Adipocyte (in vitro differentiated cells): ENCODE measurements at regions not wholly inside any gene's neighbourhood (a gene's known extent, or its start where the extent isn't known, plus 50 kb on each side); places are given as distances from the start of the nearest gene placed in this dataset.

Experiments used
- DNase-seq: peaks from one replicate; pipeline ENCODE4 v3.0.0-alpha.2; 2015; ENCODE audit warnings: low read depth
- H3K27me3 ChIP-seq: replicated peaks from 2 replicates; pipeline ENCODE4 v1.7.0; 2013; ENCODE audit warnings: mild to moderate bottlenecking, low read length, moderate library complexity; ENCODE audit not compliant: control insufficient read depth, insufficient read depth
- H3K36me3 ChIP-seq: 2 replicates; pipeline ENCODE4 v1.7.0; 2013; ENCODE audit warnings: low read length, mild to moderate bottlenecking, moderate library complexity; ENCODE audit not compliant: control insufficient read depth, insufficient read depth, severe bottlenecking
- H3K4me1 ChIP-seq: 2 replicates; pipeline ENCODE4 v1.7.0; 2013; ENCODE audit warnings: mild to moderate bottlenecking, low read length, moderate library complexity; ENCODE audit not compliant: control insufficient read depth, insufficient read depth
- H3K4me3 ChIP-seq: 2 replicates; pipeline ENCODE4 v1.7.0; 2013; ENCODE audit warnings: mild to moderate bottlenecking, low read length, moderate library complexity
- H3K9ac ChIP-seq: 2 replicates; pipeline ENCODE4 v1.7.0; 2013; ENCODE audit warnings: mild to moderate bottlenecking, low read length, moderate library complexity
- H3K9me3 ChIP-seq: 2 replicates; pipeline ENCODE4 v1.7.0; 2013; ENCODE audit warnings: mild to moderate bottlenecking, low read length, moderate library complexity; ENCODE audit not compliant: control insufficient read depth

DNA sequence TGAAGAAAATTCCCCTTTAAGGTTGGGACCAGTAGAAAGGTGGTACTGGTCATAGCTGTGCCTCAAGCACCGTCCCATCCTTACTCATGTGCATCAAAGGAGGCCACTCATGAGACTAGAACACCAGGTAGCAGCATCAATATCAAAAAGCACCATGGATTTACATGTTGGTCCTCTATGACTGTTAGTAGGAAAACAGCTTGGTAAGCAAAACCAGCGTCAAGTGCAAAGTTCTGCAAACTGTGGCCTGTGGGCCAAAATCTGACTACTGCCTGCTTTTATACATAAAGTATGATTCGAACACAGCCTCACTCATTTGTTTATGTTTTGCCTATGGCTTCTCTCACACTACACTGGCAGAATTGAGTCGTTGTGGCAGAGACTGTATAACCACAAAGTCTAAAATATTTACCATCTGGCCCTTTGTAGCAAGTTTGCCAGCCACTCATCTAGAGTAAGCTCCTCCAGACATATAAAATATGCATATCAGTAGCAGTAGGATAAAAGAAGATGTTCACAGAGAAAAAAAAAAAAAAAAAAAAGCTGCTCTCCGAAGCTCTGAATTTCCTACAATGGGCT lies 119.7 kb upstream of the CTNNA2 start:
- Histone ChIP-seq H3K9ac (no peak overlapping the region), H3K4me3 (no peak overlapping the region)

DNA sequence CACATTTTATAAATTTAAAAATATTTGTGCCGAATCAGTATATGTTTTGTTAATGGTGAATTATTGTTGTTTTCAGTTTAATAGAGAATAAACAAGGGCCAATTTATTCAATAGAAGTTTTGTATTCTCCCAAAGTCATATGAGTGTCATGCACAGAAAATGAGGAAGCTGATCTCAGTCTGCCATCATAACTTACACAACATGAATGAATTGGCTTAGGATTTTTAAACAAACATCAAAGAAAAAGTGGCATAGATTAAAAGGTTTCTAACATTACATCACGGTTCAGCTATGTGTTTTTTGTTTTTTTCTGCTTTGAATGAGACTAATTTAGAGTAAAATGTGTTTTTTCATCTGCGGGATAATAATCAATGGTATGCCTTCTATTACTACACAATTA lies 123.4 kb upstream of the CTNNA2 start:
- no peak overlapping the region for H3K9ac ChIP-seq
- H3K4me3 ChIP-seq: no peak overlapping the region
- H3K4me1 ChIP-seq: no peaks in the 10 kb centered on the region
- DNase-seq: no peak
- H3K27me3 ChIP-seq: no peaks in the 10 kb centered on the region
- no peaks in the 10 kb centered on the region for H3K9me3 ChIP-seq
- no peaks in the 10 kb centered on the region for H3K36me3 ChIP-seq

More for the DNA sequence above, 119.7 kb upstream of the CTNNA2 start:
- H3K4me1 ChIP-seq: no peaks in the 10 kb centered on the region
- no peaks in the 10 kb centered on the region for H3K9me3 ChIP-seq
- DNase-seq: no peak
- H3K27me3 ChIP-seq: no peaks in the 10 kb centered on the region
- H3K36me3 ChIP-seq: no peaks in the 10 kb centered on the region

DNA sequence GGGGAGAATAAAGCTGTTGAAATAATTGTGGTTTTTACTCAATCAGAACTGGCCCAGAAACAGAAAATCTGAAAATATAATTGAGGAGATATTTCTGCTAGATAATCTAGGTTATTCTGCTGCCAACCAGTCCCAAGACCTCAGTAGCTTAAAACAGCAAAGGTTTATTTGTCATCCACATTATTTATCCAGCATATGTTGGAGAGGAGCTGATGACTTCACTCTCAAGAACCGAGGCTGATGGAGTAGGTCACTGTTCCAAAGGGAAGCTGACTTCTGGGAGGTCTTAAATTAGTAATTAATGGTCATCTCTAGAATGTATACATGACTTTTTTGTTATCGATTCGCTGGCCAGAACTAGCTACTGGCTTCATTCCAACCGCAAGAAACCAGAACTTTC lies 124.8 kb upstream of the CTNNA2 start:
- H3K9ac ChIP-seq: no peak overlapping the region
- no peaks in the 10 kb centered on the region for H3K36me3 ChIP-seq
- H3K27me3 ChIP-seq: no peaks in the 10 kb centered on the region
- no peaks in the 10 kb centered on the region for H3K4me1 ChIP-seq
- H3K9me3 ChIP-seq: no peaks in the 10 kb centered on the region
- no peak for DNase-seq
- H3K4me3 ChIP-seq: no peak overlapping the region

DNA sequence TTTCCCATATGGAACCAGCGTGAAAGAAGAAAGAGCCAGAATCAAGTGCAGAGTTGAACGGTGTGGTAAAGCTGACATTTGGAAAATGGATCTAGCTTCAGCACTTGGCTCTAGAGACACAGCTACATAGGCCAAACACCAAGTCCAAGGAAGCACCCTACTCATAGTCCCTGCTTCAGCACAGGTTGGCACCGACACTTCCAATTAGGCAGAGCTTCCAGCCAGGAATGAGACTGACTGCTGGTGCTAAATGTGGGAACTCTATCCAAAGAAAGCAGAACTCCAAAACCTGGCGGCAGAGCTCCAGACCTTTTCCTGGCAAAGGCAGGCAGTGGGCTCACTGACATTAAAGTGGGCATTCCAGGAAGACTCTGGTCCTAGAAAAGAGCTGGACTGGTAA lies 125.4 kb upstream of the CTNNA2 start:
- H3K9ac ChIP-seq: no peak overlapping the region
- no peaks in the 10 kb centered on the region for H3K36me3 ChIP-seq
- no peak for DNase-seq
- H3K27me3 ChIP-seq: no peaks in the 10 kb centered on the region
- no peaks in the 10 kb centered on the region for H3K9me3 ChIP-seq
- H3K4me1 ChIP-seq: no peaks in the 10 kb centered on the region
- no peak overlapping the region for H3K4me3 ChIP-seq

DNA sequence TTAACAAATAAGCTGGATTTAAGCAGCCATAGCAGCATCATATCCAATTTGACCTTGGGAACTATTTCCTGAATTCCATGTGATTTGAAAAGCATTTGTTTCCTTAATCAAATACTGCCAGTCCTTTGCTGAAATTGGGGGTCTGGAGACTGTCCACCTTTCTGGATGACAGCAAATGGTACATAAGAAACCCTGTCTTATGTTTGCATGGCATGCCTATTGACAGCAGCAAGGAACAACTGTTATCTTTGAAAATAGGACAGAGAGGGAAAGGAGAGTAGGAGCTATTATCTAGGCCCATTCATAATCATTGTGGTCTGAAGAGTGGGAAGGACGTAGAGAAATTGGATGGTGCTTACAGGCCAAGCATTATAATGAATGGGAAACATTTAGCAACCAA lies 129.2 kb upstream of the CTNNA2 start:
- Histone ChIP-seq H3K4me1 (no peaks in the 10 kb centered on the region), H3K36me3 (no peaks in the 10 kb centered on the region), H3K27me3 (no peaks in the 10 kb centered on the region), H3K9ac (no peak overlapping the region), H3K9me3 (no peaks in the 10 kb centered on the region), H3K4me3 (no peak overlapping the region)
- no peak for DNase-seq

DNA sequence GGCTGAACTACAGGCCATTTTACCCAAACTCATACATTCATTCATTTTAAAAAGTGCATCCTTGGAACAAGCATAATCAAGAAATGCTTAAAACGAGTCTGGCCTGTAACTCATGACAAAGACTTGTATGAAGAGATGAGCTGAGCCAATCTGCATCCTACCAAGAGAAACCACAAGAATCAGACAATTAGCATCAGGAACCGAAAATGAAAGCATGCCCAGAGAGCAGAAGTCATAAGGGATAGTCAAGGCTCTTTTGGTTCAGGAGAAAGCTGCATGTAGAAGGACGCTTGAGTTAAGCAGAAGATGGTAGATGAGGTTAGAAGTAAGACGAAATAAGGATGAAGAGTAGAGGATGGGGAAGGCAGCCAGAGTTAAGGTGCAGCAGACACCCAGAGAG lies 137.0 kb upstream of the CTNNA2 start:
- Histone ChIP-seq H3K36me3 (no peaks in the 10 kb centered on the region), H3K9ac (no peak overlapping the region), H3K4me3 (no peak overlapping the region), H3K27me3 (no peaks in the 10 kb centered on the region), H3K4me1 (no peaks in the 10 kb centered on the region), H3K9me3 (no peaks in the 10 kb centered on the region)
- no peak for DNase-seq

DNA sequence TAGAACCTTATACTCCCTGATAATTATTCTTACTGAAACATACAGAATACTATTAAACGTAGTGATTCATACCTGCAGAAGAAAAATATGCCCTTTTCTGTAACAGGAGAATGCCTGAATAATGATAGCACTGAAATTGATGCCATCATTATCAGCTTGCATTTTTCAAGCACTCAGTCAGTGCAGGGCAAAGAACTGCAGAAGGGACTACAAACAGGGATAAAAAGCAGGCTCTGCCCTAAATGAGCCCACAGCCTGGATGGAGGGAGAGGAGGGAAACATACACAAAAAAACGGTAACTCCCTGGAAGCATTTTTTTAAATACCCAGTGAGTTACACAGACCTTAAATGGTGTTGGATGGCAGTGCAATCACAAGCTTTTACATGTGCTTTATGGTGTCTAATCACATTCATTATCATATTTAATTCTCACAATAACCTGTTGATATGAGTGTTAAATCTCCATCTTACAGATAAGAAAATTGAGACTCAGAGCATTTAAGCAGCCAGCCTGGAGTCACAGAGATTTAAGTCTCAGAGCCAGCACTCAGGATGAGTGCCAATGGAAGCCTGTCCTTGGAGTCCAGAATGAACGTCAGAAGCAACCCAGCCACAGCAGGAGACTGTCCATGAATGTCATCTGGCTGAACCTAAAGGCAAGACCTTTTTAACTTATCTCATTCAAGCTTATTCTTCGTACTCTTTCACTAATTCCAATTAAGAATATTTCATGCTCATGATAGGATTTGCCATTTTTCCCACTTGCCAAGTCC lies 139.3 kb upstream of the CTNNA2 start:
- no peak overlapping the region for H3K4me3 ChIP-seq
- H3K36me3 ChIP-seq: no peaks in the 10 kb centered on the region
- H3K4me1 ChIP-seq: no peaks in the 10 kb centered on the region
- H3K9ac ChIP-seq: no peak overlapping the region
- no peaks in the 10 kb centered on the region for H3K9me3 ChIP-seq
- DNase-seq: no peak
- H3K27me3 ChIP-seq: no peaks in the 10 kb centered on the region

DNA sequence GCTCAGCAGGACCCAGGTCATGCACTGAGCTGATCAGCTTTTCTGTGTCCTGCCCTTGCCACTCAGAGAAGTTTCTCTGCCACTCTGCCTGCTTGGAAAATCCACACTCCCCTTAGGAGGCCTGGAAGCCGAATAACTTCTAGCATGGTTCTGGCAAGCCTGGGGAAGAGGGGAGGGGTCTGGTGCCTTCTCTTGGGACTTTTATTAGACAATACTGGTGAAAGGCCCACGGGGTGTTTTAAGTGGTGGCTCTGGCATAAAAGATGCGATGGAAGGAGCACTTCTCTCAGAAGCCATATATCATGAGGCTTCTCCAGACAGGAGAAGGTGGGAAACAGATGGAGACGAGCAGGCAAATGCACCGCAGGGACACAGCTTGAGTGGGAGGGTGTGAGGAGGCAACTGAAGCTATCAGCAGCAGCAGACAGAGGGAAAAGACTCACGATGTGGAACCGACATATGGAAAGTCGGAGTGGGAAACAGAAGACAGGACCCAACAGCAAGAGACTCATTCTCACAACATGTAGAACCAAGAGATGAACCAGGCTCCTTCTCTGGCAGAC lies 141.8 kb upstream of the CTNNA2 start:
- no peak overlapping the region for H3K4me3 ChIP-seq
- no peaks in the 10 kb centered on the region for H3K27me3 ChIP-seq
- H3K4me1 ChIP-seq: no peaks in the 10 kb centered on the region
- H3K36me3 ChIP-seq: no peaks in the 10 kb centered on the region
- H3K9me3 ChIP-seq: peaks cover 4% of the 10 kb centered on the region
- no peak overlapping the region for H3K9ac ChIP-seq
- DNase-seq: no peak

DNA sequence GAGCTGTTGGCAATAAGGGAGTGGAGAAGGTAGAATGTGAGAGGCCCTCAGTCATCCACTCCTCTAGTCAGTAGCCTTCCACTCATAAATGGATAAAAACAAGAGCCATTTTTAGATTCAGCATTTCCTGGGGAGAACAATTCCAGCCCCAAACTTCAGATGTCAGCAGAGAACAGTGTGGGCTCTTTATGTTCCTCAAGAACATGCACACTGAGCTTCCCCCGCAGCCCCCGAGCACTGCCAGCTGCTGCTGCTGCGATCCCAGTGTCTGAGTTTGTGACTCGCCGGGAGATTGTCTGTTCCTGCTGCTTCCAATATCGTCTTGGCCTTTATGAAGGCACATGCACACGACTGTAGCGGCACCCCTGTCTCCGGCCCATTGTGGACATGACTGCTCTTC lies 143.7 kb upstream of the CTNNA2 start:
- no peaks in the 10 kb centered on the region for H3K27me3 ChIP-seq
- no peaks in the 10 kb centered on the region for H3K4me1 ChIP-seq
- H3K36me3 ChIP-seq: no peaks in the 10 kb centered on the region
- DNase-seq: no peak
- no peak overlapping the region for H3K4me3 ChIP-seq
- H3K9ac ChIP-seq: no peak overlapping the region
- peaks cover 4% of the 10 kb centered on the region for H3K9me3 ChIP-seq

DNA sequence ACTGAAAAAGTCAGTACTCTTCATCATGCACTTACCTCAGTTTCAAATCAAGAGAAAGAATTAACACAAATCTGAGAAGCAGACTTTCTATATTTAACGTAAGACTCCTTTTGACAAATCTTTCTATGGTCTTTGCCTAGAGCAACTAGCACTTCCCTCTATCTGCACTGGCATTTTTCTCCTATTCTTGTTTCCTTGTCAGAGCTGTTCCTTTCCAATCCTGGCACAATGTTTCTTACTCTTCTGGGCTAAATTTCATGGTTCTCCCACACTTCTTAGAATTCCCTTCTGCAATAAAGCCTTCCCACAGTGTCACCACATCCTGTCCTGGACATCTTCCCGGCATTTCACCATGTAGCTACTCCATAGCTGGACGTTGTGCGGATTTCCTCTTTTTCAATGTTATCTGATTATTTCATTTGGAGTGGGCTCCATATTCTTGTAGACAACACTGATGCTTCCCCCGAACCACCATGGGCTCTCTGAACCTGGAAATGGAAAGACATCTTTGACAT lies 144.7 kb upstream of the CTNNA2 start:
- no peak for DNase-seq
- Histone ChIP-seq H3K9ac (no peak overlapping the region), H3K9me3 (peaks cover 4% of the 10 kb centered on the region), H3K4me3 (no peak overlapping the region), H3K27me3 (no peaks in the 10 kb centered on the region), H3K36me3 (no peaks in the 10 kb centered on the region), H3K4me1 (no peaks in the 10 kb centered on the region)

DNA sequence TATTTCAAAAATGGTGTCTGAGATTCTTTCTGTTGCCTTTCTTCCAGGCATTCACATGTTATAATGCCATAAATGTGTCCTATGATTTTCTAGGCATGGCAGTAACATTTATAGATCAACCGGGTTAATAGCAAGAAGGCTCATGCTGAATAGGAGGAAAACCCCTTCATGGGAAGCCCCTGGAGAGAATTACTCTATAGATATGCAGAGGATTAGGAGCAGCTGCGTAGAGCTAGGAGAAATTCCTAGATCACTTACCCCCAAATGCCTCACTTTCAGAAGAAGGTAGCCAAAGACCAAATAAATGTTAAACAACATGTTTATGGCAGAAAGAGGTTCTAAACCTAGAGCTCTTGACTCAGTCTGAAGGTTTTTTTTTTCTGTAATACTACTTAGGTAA lies 153.4 kb upstream of the CTNNA2 start:
- no peak overlapping the region for H3K9ac ChIP-seq
- no peaks in the 10 kb centered on the region for H3K4me1 ChIP-seq
- H3K4me3 ChIP-seq: no peak overlapping the region
- no peak for DNase-seq
- no peaks in the 10 kb centered on the region for H3K36me3 ChIP-seq
- no peaks in the 10 kb centered on the region for H3K27me3 ChIP-seq
- peaks cover 7% of the 10 kb centered on the region for H3K9me3 ChIP-seq
